DOHH2 (cell line): ENCODE measurements at regions not wholly inside any gene's neighbourhood (a gene's known extent, or its start where the extent isn't known, plus 50 kb on each side); places are given as distances from the start of the nearest gene placed in this dataset.

ENCODE experiments used
- EZH2phosphoT487 ChIP-seq: fragments of 200-600 bp; sonication (generic); IDR thresholded peaks from 2 replicates; pipeline ENCODE4 v1.6.1; 2017; ENCODE audit warnings: borderline replicate concordance, mild to moderate bottlenecking, antibody characterized with exemption, low read length, moderate library complexity, mixed read lengths
- TF ChIP-seq, protein P1 (sequence below): fragments of 200-600 bp; sonication (generic); IDR thresholded peaks from one replicate; pipeline ENCODE4 v1.5.1; 2014; ENCODE audit warnings: antibody characterized with exemption, mild to moderate bottlenecking, low read depth, low read length; ENCODE audit not compliant: poor library complexity, severe bottlenecking

DNA sequence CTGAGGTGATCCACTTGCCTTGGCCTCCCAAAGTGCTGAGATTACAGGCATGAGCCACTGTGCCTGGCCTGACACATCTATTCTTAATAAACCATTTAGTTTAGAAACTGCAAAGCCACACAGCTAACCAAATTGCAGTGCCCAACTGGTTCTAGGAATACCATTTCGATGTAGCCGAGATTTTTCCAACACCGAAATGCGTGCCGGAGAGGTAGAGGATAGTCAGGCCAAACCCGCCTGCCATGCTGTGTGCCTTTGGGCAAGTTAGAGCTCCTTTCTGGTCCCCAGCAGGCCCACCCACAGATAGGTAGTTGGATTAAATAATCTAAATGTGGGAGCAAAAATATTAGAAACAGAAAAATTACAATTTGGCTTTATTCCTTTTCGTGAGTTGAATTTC lies 254.4 kb downstream of the FOXD2 start:
- TF ChIP-seq, protein P1, sequence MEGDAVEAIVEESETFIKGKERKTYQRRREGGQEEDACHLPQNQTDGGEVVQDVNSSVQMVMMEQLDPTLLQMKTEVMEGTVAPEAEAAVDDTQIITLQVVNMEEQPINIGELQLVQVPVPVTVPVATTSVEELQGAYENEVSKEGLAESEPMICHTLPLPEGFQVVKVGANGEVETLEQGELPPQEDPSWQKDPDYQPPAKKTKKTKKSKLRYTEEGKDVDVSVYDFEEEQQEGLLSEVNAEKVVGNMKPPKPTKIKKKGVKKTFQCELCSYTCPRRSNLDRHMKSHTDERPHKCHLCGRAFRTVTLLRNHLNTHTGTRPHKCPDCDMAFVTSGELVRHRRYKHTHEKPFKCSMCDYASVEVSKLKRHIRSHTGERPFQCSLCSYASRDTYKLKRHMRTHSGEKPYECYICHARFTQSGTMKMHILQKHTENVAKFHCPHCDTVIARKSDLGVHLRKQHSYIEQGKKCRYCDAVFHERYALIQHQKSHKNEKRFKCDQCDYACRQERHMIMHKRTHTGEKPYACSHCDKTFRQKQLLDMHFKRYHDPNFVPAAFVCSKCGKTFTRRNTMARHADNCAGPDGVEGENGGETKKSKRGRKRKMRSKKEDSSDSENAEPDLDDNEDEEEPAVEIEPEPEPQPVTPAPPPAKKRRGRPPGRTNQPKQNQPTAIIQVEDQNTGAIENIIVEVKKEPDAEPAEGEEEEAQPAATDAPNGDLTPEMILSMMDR = no peak
- no peak for TF ChIP-seq EZH2phosphoT487
